Mesenchymal stem cell (in vitro differentiated cells and primary cell): ENCODE measurements at regions not wholly inside any gene's neighbourhood (a gene's known extent, or its start where the extent isn't known, plus 50 kb on each side); places are given as distances from the start of the nearest gene placed in this dataset.

ENCODE experiments used
- DNase-seq: peaks from one replicate; pipeline ENCODE4 v3.0.0-alpha.2; 2013
- H2AFZ ChIP-seq: one replicate; pipeline ENCODE4 v1.6.1; 2013; ENCODE audit warnings: low read depth, mild to moderate bottlenecking, control low read depth, inconsistent platforms, low read length, moderate library complexity
- H2AK5ac ChIP-seq: 2 replicates; pipeline ENCODE4 v1.6.1; 2013; ENCODE audit warnings: low read length, moderate library complexity, mild to moderate bottlenecking, inconsistent platforms; ENCODE audit not compliant: severe bottlenecking
- H2BK120ac ChIP-seq: one replicate; pipeline ENCODE4 v1.6.1; 2013; ENCODE audit warnings: low read depth, mild to moderate bottlenecking, inconsistent platforms, low read length, moderate library complexity
- H2BK12ac ChIP-seq, 2 experiments: one replicate each; pipeline ENCODE4 v1.6.1; 2013; ENCODE audit warnings: inconsistent platforms in 2 of 2, low read length in 2 of 2, mild to moderate bottlenecking in 2 of 2, moderate library complexity in 2 of 2, control low read depth in 1 of 2
- H2BK15ac ChIP-seq: one replicate; pipeline ENCODE4 v1.6.1; 2013; ENCODE audit warnings: mild to moderate bottlenecking, low read depth, inconsistent platforms; ENCODE audit not compliant: poor library complexity, severe bottlenecking
- H2BK5ac ChIP-seq: 2 replicates; pipeline ENCODE4 v1.6.1; 2013; ENCODE audit warnings: low read depth, mild to moderate bottlenecking, low read length, control low read depth, inconsistent platforms; ENCODE audit not compliant: poor library complexity, severe bottlenecking
- H3K14ac ChIP-seq, 2 experiments: one replicate each; pipeline ENCODE4 v1.6.1; 2013; ENCODE audit warnings: inconsistent platforms in 2 of 2, low read length in 2 of 2, control low read depth in 1 of 2, mild to moderate bottlenecking in 1 of 2, moderate library complexity in 1 of 2
- H3K18ac ChIP-seq, 2 experiments: one replicate each; pipeline ENCODE4 v1.6.1; 2013; ENCODE audit warnings: inconsistent platforms in 2 of 2, low read length in 2 of 2, control low read depth in 1 of 2, low read depth in 1 of 2, mild to moderate bottlenecking in 1 of 2
- H3K23ac ChIP-seq, 2 experiments: one replicate each; pipeline ENCODE4 v1.6.1; 2013; ENCODE audit warnings: inconsistent platforms in 2 of 2, low read length in 2 of 2, mild to moderate bottlenecking in 2 of 2, moderate library complexity in 2 of 2, control low read depth in 1 of 2
- H3K27ac ChIP-seq: 2 replicates; pipeline ENCODE4 v1.5.1; 2013; ENCODE audit warnings: mild to moderate bottlenecking, moderate library complexity, low read length, control low read depth, inconsistent platforms; ENCODE audit not compliant: poor library complexity, severe bottlenecking
- H3K27me3 ChIP-seq, 2 experiments: 2 replicates each; pipeline versions ENCODE4 v1.6.1 to v1.7.0; 2013; ENCODE audit warnings: low read length in 2 of 2, mild to moderate bottlenecking in 2 of 2, moderate library complexity in 2 of 2, control low read depth in 1 of 2, inconsistent platforms in 1 of 2; ENCODE audit not compliant: control insufficient read depth in 1 of 2, insufficient read depth in 1 of 2
- H3K36me3 ChIP-seq, 2 experiments: 2 replicates each; pipeline versions ENCODE4 v1.6.1 to v1.7.0; 2013; ENCODE audit warnings: low read length in 2 of 2, control low read depth in 1 of 2, inconsistent platforms in 1 of 2, low read depth in 1 of 2, mild to moderate bottlenecking in 1 of 2; ENCODE audit not compliant: insufficient read depth in 2 of 2, control insufficient read depth in 1 of 2
- H3K4ac ChIP-seq, 2 experiments: one replicate each; pipeline ENCODE4 v1.6.1; 2013; ENCODE audit warnings: inconsistent platforms in 2 of 2, low read length in 2 of 2, mild to moderate bottlenecking in 2 of 2, moderate library complexity in 2 of 2, control low read depth in 1 of 2, low read depth in 1 of 2
- H3K4me1 ChIP-seq: 2 replicates; pipeline ENCODE4 v1.6.1; 2013; ENCODE audit warnings: low read depth, low read length, control low read depth; ENCODE audit not compliant: control insufficient read depth, insufficient read depth
- H3K4me2 ChIP-seq: 2 replicates; pipeline ENCODE4 v1.6.1; 2013; ENCODE audit warnings: low read length, mild to moderate bottlenecking, inconsistent platforms; ENCODE audit not compliant: poor library complexity, severe bottlenecking
- H3K4me3 ChIP-seq, 2 experiments: 2 replicates each; pipeline versions ENCODE4 v1.5.1 to v1.7.0; 2013; ENCODE audit warnings: low read length in 2 of 2, mild to moderate bottlenecking in 2 of 2, control low read depth in 1 of 2, low read depth in 1 of 2; ENCODE audit not compliant: insufficient read depth in 1 of 2
- H3K79me1 ChIP-seq: replicated peaks from 2 replicates; pipeline ENCODE4 v1.6.1; 2013; ENCODE audit warnings: mild to moderate bottlenecking, control low read depth, low read length, inconsistent platforms; ENCODE audit not compliant: poor library complexity, severe bottlenecking
- H3K9ac ChIP-seq: 2 replicates; pipeline ENCODE4 v1.7.0; 2013; ENCODE audit warnings: mild to moderate bottlenecking, low read length, moderate library complexity
- H3K9me3 ChIP-seq: 2 replicates; pipeline ENCODE4 v1.7.0; 2013; ENCODE audit warnings: mild to moderate bottlenecking, low read length; ENCODE audit not compliant: control insufficient read depth
- H4K8ac ChIP-seq: one replicate; pipeline ENCODE4 v1.6.1; 2013; ENCODE audit warnings: inconsistent platforms, mild to moderate bottlenecking, low read length, moderate library complexity
- H4K91ac ChIP-seq: one replicate; pipeline ENCODE4 v1.6.1; 2013; ENCODE audit warnings: mild to moderate bottlenecking, low read length, inconsistent platforms
- WGBS: methylation state at CpG from one replicate; pipeline ENCODE4 v1.1.7; 2013; ENCODE audit warnings: mixed read lengths; 5-methylcytosine and 5-hydroxymethylcytosine counted together

DNA sequence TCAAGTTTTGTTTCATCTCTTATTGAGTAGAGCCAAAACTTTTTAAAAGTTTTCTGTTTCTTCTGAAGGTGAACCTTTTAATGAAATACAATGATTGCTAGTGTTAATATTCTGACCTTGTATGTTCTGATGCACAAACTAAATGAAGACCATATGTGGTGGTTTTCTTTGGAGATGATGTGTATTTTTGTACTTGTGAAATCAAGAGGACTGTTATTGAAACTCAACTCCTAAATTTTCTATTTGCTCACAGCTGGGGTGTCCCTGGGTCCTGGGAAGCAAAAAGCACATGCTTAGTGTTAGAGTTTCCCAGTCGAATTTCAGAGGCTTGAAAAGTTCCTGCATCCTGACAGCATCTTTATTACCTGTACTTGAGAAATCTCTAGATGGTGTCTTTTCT, 1185.8 kb upstream of the ALCAM start:
- WGBS: no CpG with 5 or more reads among the region's 1 CpG
- Histone ChIP-seq H3K4ac (no peak overlapping the region), H3K27ac (no peak overlapping the region), H3K4me1 (no peaks in the 10 kb centered on the region), H3K14ac (no peak overlapping the region), H2BK12ac (no peak overlapping the region), H3K18ac (no peak overlapping the region), H4K91ac (no peak overlapping the region), H2BK15ac (no peak overlapping the region), H3K9me3 (no peaks in the 10 kb centered on the region), H4K8ac (no peak overlapping the region), H3K27me3 (no peaks in the 10 kb centered on the region), H3K9ac (no peak overlapping the region), H3K4me3 (no peak overlapping the region), H2BK120ac (no peak overlapping the region), H3K23ac (no peak overlapping the region), H2BK5ac (no peak overlapping the region), H3K79me1 (no peaks in the 10 kb centered on the region), H2AFZ (no peak overlapping the region), H3K4me2 (no peak overlapping the region), H2AK5ac (no peak overlapping the region), H3K36me3 (no peaks in the 10 kb centered on the region)
- DNase-seq: no peak

DNA sequence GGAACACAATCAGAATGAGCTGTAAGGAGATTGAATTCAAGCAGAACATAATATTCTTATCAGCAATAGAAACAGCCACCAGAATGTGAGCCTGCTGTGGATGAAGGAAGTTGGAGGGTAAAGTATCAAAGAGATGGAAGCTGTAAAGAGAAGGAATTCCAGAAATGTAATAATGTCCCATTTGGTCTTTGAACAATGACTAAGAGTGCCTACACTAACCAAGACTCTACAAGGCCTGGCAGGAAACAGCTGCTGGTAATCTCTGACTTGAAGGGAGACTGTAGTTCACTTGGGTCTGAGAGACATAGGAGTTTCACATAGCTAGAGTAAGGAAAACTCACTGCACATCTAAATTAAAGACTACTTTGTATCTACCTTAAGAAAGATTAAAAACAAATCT, 1176.0 kb upstream of the ALCAM start:
- no peak for DNase-seq
- Histone ChIP-seq H3K9me3 (no peaks in the 10 kb centered on the region), H3K9ac (no peak overlapping the region), H4K8ac (no peak overlapping the region), H2AFZ (no peak overlapping the region), H2BK12ac (no peak overlapping the region), H3K18ac (no peak overlapping the region), H3K4me3 (no peak overlapping the region), H3K14ac (no peak overlapping the region), H3K36me3 (no peaks in the 10 kb centered on the region), H3K79me1 (no peaks in the 10 kb centered on the region), H2BK5ac (no peak overlapping the region), H3K23ac (no peak overlapping the region), H3K4ac (no peak overlapping the region), H3K27me3 (no peaks in the 10 kb centered on the region), H2BK120ac (no peak overlapping the region), H4K91ac (no peak overlapping the region), H3K27ac (no peak overlapping the region), H2AK5ac (no peak overlapping the region), H3K4me2 (no peak overlapping the region), H2BK15ac (no peak overlapping the region), H3K4me1 (no peaks in the 10 kb centered on the region)

DNA sequence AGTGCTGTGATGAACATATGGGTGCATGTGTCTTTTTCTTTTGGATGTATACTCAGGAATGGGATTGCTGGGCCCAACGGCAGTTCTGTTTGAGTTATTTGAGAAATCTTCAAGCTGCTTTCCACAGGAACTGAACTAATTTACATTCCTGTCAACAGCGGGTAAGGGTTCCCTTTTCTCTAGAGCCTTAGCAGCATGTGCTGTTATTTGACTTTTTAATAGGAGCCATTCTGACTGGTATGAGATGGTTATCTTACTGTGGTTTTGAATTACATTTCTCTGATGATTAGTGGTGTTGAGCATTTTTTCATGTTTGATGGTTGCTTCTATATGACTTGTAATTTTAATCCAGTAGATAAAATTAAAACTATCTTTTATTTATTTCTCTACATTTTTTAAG, 1168.6 kb upstream of the ALCAM start:
- Histone ChIP-seq H3K9ac (no peak overlapping the region), H3K14ac (no peak overlapping the region), H3K79me1 (no peaks in the 10 kb centered on the region), H4K91ac (no peak overlapping the region), H3K4ac (no peak overlapping the region), H3K27me3 (no peaks in the 10 kb centered on the region), H2BK120ac (no peak overlapping the region), H2BK12ac (no peak overlapping the region), H4K8ac (no peak overlapping the region), H3K9me3 (no peaks in the 10 kb centered on the region), H2BK15ac (no peak overlapping the region), H2AK5ac (no peak overlapping the region), H3K4me2 (no peak overlapping the region), H3K27ac (no peak overlapping the region), H3K36me3 (no peaks in the 10 kb centered on the region), H2AFZ (no peak overlapping the region), H3K4me3 (no peak overlapping the region), H3K18ac (no peak overlapping the region), H3K4me1 (no peaks in the 10 kb centered on the region), H3K23ac (no peak overlapping the region), H2BK5ac (no peak overlapping the region)
- DNase-seq: no peak
- WGBS: 96% methylated on average over 2 of the region's 2 CpGs

DNA sequence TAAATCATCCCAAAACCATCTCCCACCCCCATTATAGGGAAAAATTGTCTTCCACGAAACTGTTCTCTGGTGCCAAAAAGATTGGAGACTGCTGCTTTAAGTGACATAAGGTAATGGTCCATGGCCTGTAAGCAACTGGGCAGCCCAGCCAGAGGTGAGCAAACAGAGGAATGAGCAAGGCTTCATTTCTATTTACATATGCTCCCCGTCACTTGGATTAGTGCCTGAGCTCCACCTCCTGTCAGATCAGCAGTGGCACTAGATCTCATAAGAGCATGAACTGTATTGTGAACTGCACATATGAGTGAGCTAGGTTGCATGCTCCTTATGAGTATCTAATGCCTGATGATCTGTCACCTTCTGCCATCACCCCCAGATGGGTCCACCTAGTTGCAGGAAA, 1159.8 kb upstream of the ALCAM start:
- no peaks in the 10 kb centered on the region for H3K4me1 ChIP-seq
- H3K27ac ChIP-seq: no peak overlapping the region
- H4K91ac ChIP-seq: no peak overlapping the region
- no peak overlapping the region for H2BK15ac ChIP-seq
- H2BK120ac ChIP-seq: no peak overlapping the region
- H2BK5ac ChIP-seq: no peak overlapping the region
- H3K36me3 ChIP-seq: no peaks in the 10 kb centered on the region
- DNase-seq: no peak
- H3K27me3 ChIP-seq: no peaks in the 10 kb centered on the region
- H3K9ac ChIP-seq: no peak overlapping the region
- no peaks in the 10 kb centered on the region for H3K9me3 ChIP-seq
- H3K4me2 ChIP-seq: no peak overlapping the region
- no peak overlapping the region for H2BK12ac ChIP-seq
- 93% methylated on average over 2 of the region's 2 CpGs for WGBS
- no peak overlapping the region for H3K23ac ChIP-seq
- H3K14ac ChIP-seq: peak overlapping the region in 1 of 2 experiments; percentile 84
- H3K4me3 ChIP-seq: no peak overlapping the region
- no peak overlapping the region for H3K18ac ChIP-seq
- H3K4ac ChIP-seq: no peak overlapping the region
- H4K8ac ChIP-seq: no peak overlapping the region
- H2AFZ ChIP-seq: no peak overlapping the region
- H3K79me1 ChIP-seq: no peaks in the 10 kb centered on the region
- no peak overlapping the region for H2AK5ac ChIP-seq
